Endothelial cell of umbilical vein (primary cell): ENCODE measurements at regions not wholly inside any gene's neighbourhood (a gene's known extent, or its start where the extent isn't known, plus 50 kb on each side); places are given as distances from the start of the nearest gene placed in this dataset.

Source experiments
- BruUV-seq: library from RNA; stranded (reverse); fragments of 400-500 nt; replicated peaks from 2 replicates; lab custom pipeline; 2021; lab: Mats Ljungman, UMichigan
- CTCF ChIA-PET: fragments of 300-600, 350-600 bp; sonication (Branson Sonifier 250); formaldehyde crosslinking; loops from one replicate; lab custom pipeline; 2021; ENCODE audit warnings: antibody characterized with exemption, inconsistent platforms; lab: Charles Lee
- POLR2A ChIA-PET: fragments of 300-600, 350-600 bp; sonication (Branson Sonifier 250); formaldehyde crosslinking; loops from one replicate; lab custom pipeline; 2021; ENCODE audit warnings: antibody characterized with exemption, inconsistent platforms; lab: Charles Lee
- DNase-seq: peaks from one replicate; pipeline ENCODE4 v3.0.0-alpha.2; 2011; ENCODE audit warnings: low read depth, low spot score
- FAIRE-seq: peaks from 2 replicates; lab custom pipeline; 2011; peaks lifted over from hg19 to GRCh38; lab: Jason Lieb, UNC
- H2AFZ ChIP-seq: 2 replicates; pipeline ENCODE4 v1.6.0; 2012; ENCODE audit warnings: low read depth, low read length, control low read depth, inconsistent platforms
- H3K27ac ChIP-seq: 2 replicates; pipeline ENCODE4 v1.5.1; 2011; ENCODE audit warnings: low read depth, mild to moderate bottlenecking, control low read depth, low read length, moderate library complexity; ENCODE audit not compliant: insufficient read depth
- H3K27me3 ChIP-seq, 2 experiments: 2 replicates each; pipeline versions ENCODE4 v1.6.0 to v1.6.1; 2011; ENCODE audit warnings: low read length in 2 of 2, mixed read lengths in 1 of 2; ENCODE audit not compliant: control insufficient read depth in 2 of 2, insufficient read depth in 2 of 2
- H3K36me3 ChIP-seq, 2 experiments: 2 replicates in 1 of 2; 3 replicates in 1 of 2; pipeline ENCODE4 v1.5.1; 2011; ENCODE audit warnings: low read length in 2 of 2, mild to moderate bottlenecking in 1 of 2, moderate library complexity in 1 of 2; ENCODE audit not compliant: control insufficient read depth in 2 of 2, insufficient read depth in 2 of 2; ENCODE audit errors: extremely low read depth in 1 of 2
- H3K4me1 ChIP-seq: 3 replicates; pipeline ENCODE4 v1.5.1; 2011; ENCODE audit warnings: mild to moderate bottlenecking, low read length; ENCODE audit not compliant: control insufficient read depth, insufficient read depth; ENCODE audit errors: extremely low read depth
- H3K4me2 ChIP-seq: 2 replicates; pipeline ENCODE4 v1.6.1; 2011; ENCODE audit warnings: low read length, control low read depth, mixed read lengths; ENCODE audit not compliant: insufficient read depth
- H3K4me3 ChIP-seq, 3 experiments: fragments of 200-600 bp in 1 of 3; sonication (generic), shearing (Covaris generic) in 1 of 3; replicated peaks in 1 of 3; 2 replicates each; pipeline ENCODE4 v1.5.1; 2011 to 2016; ENCODE audit warnings: control low read depth in 3 of 3, low read length in 3 of 3, mild to moderate bottlenecking in 2 of 3, inconsistent platforms in 1 of 3, low read depth in 1 of 3, moderate library complexity in 1 of 3; ENCODE audit not compliant: insufficient read depth in 1 of 3
- H3K79me2 ChIP-seq: 2 replicates; pipeline ENCODE4 v1.6.0; 2012; ENCODE audit warnings: low read length, inconsistent platforms; ENCODE audit not compliant: control insufficient read depth, insufficient read depth
- H3K9ac ChIP-seq: replicated peaks from 2 replicates; pipeline ENCODE3; 2011; ENCODE audit warnings: low read length, control low read depth; ENCODE audit not compliant: insufficient read depth; ENCODE audit errors: extremely low read depth
- H3K9me1 ChIP-seq: replicated peaks from 3 replicates; pipeline ENCODE4 v1.6.0; 2011; ENCODE audit warnings: mild to moderate bottlenecking, low read length; ENCODE audit not compliant: control insufficient read depth, insufficient read depth; ENCODE audit errors: extremely low read depth
- H3K9me3 ChIP-seq: replicated peaks from 2 replicates; pipeline ENCODE4 v1.5.1; 2012; ENCODE audit warnings: low read length, inconsistent platforms; ENCODE audit not compliant: control insufficient read depth, insufficient read depth
- H4K20me1 ChIP-seq: replicated peaks from 2 replicates; pipeline ENCODE3; 2011; ENCODE audit warnings: mild to moderate bottlenecking, low read length; ENCODE audit not compliant: control insufficient read depth, insufficient read depth; ENCODE audit errors: extremely low read depth
- CTCF ChIP-seq, 2 donors: IDR thresholded peaks; 1 replicate in 1 of 2; 2 replicates in 1 of 2; pipeline ENCODE4 v1.5.1; 2011; ENCODE audit warnings: low read length in 2 of 2, mild to moderate bottlenecking in 2 of 2, moderate library complexity in 2 of 2, control low read depth in 1 of 2, inconsistent platforms in 1 of 2, low read depth in 1 of 2; ENCODE audit not compliant: insufficient read depth in 1 of 2; ENCODE audit errors: extremely low read depth in 1 of 2
- EZH2 ChIP-seq: IDR thresholded peaks from 2 replicates; pipeline ENCODE4 v1.6.1; 2012; ENCODE audit warnings: borderline replicate concordance, low read depth, mild to moderate bottlenecking, moderate library complexity, low read length, inconsistent platforms; ENCODE audit not compliant: severe bottlenecking
- FOS ChIP-seq: IDR thresholded peaks from 2 replicates; pipeline ENCODE4 v1.6.1; 2011; ENCODE audit warnings: mild to moderate bottlenecking, low read length, moderate library complexity, borderline replicate concordance; ENCODE audit not compliant: insufficient read depth
- GATA2 ChIP-seq: IDR thresholded peaks from 2 replicates; pipeline ENCODE4 v1.7.0; 2011; ENCODE audit warnings: low read depth, mild to moderate bottlenecking, moderate library complexity, mixed read lengths, low read length; ENCODE audit not compliant: insufficient read length, insufficient read depth
- JUN ChIP-seq: IDR thresholded peaks from 2 replicates; pipeline ENCODE4 v1.6.1; 2011; ENCODE audit warnings: borderline replicate concordance, low read depth; ENCODE audit not compliant: insufficient read length, insufficient read depth
- MAX ChIP-seq: IDR thresholded peaks from 2 replicates; pipeline ENCODE4 v1.6.1; 2011; ENCODE audit not compliant: insufficient read depth, insufficient read length
- MYC ChIP-seq: IDR thresholded peaks from one replicate; pipeline ENCODE4 v1.6.1; 2011; ENCODE audit warnings: mild to moderate bottlenecking, low read depth, low read length
- POLR2A ChIP-seq: IDR thresholded peaks from 2 replicates; pipeline ENCODE4 v1.6.1; 2012; ENCODE audit warnings: low read depth, mild to moderate bottlenecking, control low read depth, low read length
- POLR2AphosphoS5 ChIP-seq: IDR thresholded peaks from 2 replicates; pipeline ENCODE4 v1.6.1; 2012; ENCODE audit warnings: low read depth, mild to moderate bottlenecking, control low read depth, low read length, moderate library complexity; ENCODE audit not compliant: insufficient read depth
- dilution Hi-C: fragments of 300-500 bp; cut with MboI; formaldehyde crosslinking; loops from one replicate; pipeline ENCODE4 v1.15.0; 2019; ENCODE audit warnings: low sequenced_read_pairs; ENCODE audit not compliant: extremely low pct_ligation_motif_present
- intact Hi-C: fragments of 100-400 bp; cut with micrococcal nuclease; formaldehyde crosslinking; loops from one replicate; pipeline ENCODE4 v1.10.0; 2022

DNA sequence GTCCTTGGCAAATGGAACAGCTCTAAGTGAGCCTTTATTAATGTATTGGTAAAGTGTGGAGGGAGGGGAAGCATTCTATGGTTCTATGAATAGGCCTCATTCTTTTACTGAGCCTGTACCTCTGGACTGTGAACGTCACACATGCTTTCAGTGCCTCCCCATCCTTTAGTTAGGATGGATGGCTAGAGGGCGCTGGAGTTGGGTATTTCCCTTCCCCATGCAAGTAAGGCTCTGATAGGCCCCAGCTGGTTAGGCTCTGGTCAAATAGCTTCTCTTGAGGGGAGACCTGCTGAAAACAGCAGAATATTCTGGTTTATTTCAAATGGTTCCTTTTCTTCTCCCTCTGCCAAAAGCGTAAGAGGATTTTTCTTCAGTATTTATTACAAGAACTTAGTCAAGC, 860.9 kb upstream of the MDGA2 start:
- H3K9me3 ChIP-seq, result peaks cover 6% of the 10 kb centered on the region
- no peaks in the 10 kb centered on the region for H3K36me3 ChIP-seq
- ChIA-PET POLR2A (no interaction called here), CTCF (no interaction called here)
- H4K20me1 ChIP-seq, result no peaks in the 10 kb centered on the region
- H3K27me3 ChIP-seq, result no peaks in the 10 kb centered on the region
- intact Hi-C loops (no loop called here), dilution Hi-C loops (no loop called here)
- no peaks in the 10 kb centered on the region for H3K79me2 ChIP-seq
- no peak overlapping the region for H3K27ac ChIP-seq
- no peak overlapping the region for H3K9ac ChIP-seq
- TF ChIP-seq MYC, result no peak
- no peak for TF ChIP-seq POLR2AphosphoS5
- TF ChIP-seq CTCF (IDR thresholded peaks at IDR 0.05; ENCODE audit: extremely low read depth in 1 of 2, insufficient read depth in 1 of 2, low read depth in 1 of 2, low read length in 2 of 2), result no peak
- no peak for TF ChIP-seq GATA2
- TF ChIP-seq POLR2A, result no peak
- TF ChIP-seq MAX, result no peak
- TF ChIP-seq EZH2, result no peak
- TF ChIP-seq JUN, result no peak
- no peak for TF ChIP-seq FOS
- no peak overlapping the region for H3K4me3 ChIP-seq
- no peak overlapping the region for H2AFZ ChIP-seq
- DNase-seq, result no peak
- no peaks in the 10 kb centered on the region for H3K4me1 ChIP-seq
- H3K4me2 ChIP-seq, result no peak overlapping the region
- no peaks in the 10 kb centered on the region for H3K9me1 ChIP-seq
- FAIRE-seq, result no peak
- BruUV-seq, result no TSS peak
